Left ventricle myocardium inferior (tissue), 1 donor: ENCODE measurements at regions not wholly inside any gene's neighbourhood (a gene's known extent, or its start where the extent isn't known, plus 50 kb on each side); places are given as distances from the start of the nearest gene placed in this dataset.

Experiments
- DNase-seq: peaks from one replicate; pipeline ENCODE4 v3.0.0-alpha.2; 2020
- H3K27ac ChIP-seq: fragments of 200-600 bp; replicated peaks from 2 replicates; pipeline ENCODE4 v1.8.0; 2021
- H3K27me3 ChIP-seq: fragments of 200-600 bp; 2 replicates; pipeline ENCODE4 v1.8.0; 2021; ENCODE audit warnings: low read depth
- H3K36me3 ChIP-seq: fragments of 200-600 bp; 2 replicates; pipeline ENCODE4 v1.8.0; 2021
- H3K4me1 ChIP-seq: fragments of 200-600 bp; 2 replicates; pipeline ENCODE4 v1.8.0; 2021
- H3K4me3 ChIP-seq: fragments of 200-600 bp; 2 replicates; pipeline ENCODE4 v1.8.0; 2021; ENCODE audit warnings: mild to moderate bottlenecking, moderate library complexity
- H3K9me3 ChIP-seq: fragments of 200-600 bp; replicated peaks from 2 replicates; pipeline ENCODE4 v1.8.0; 2021
- CTCF ChIP-seq: fragments of 200-600 bp; IDR thresholded peaks from 2 replicates; pipeline ENCODE4 v1.8.0; 2021; ENCODE audit warnings: antibody characterized with exemption, mild to moderate bottlenecking, borderline replicate concordance
- intact Hi-C: fragments of 100-400 bp; cut with micrococcal nuclease; formaldehyde crosslinking; loops from one replicate; pipeline ENCODE4 v1.11.0; 2022
- donor health status: DM: no; HTN: yes; CAD: no; lungs with severe emphysema.

GRCh38 chr12:74885775-74886174, 323.9 kb downstream of the KCNC2 start:
- Histone ChIP-seq H3K4me3 (no peak overlapping the region), H3K9me3 (peaks cover 3% of the 10 kb centered on the region), H3K27ac (no peak overlapping the region), H3K4me1 (peaks cover 8% of the 10 kb centered on the region), H3K36me3 (no peaks in the 10 kb centered on the region), H3K27me3 (no peaks in the 10 kb centered on the region)
- intact Hi-C loops, result no loop called here
- no peak for TF ChIP-seq CTCF
- DNase-seq, result no peak

- H3K27me3 ChIP-seq, result no peaks in the 10 kb centered on the region
- H3K4me3 ChIP-seq, result no peak overlapping the region
- no peak for DNase-seq
- peaks cover 8% of the 10 kb centered on the region for H3K4me1 ChIP-seq
- H3K27ac ChIP-seq, result no peak overlapping the region
- no peaks in the 10 kb centered on the region for H3K36me3 ChIP-seq
- no peaks in the 10 kb centered on the region for H3K9me3 ChIP-seq
- TF ChIP-seq CTCF, result no peak
- intact Hi-C loops, result no loop called here
Measured at GRCh38 chr12:74889073-74889472, 320.6 kb downstream of the KCNC2 start.

DNA sequence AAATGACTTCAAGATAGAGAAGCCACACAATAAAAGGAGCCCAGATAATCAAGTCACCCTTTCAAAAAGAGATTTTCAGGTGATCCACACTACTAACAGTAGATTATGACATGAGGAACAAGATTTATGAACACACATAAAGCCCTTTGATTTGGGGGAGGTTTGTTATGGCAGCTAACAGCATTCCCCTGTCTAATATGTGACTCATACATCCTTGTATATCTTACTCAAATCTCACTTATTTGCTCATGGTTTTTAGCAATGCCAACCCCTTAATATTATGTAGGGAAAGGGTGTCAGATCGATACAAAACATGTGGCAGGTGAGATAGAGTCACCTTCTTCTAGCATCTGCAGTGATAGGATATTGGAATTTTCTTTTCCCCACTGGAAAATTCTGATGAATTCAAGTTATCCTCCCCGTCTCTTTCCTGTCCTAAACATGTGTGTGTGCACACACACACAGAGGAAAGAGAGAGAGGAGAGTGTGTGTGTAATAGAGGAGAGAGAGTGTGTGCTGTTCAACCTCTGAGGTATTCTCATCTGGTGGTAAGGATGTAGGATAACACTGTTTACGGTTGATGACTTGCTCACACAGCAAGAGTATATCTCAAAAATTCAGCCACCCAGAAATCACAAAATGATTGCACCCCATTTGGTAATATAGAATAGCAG, 319.9 kb downstream of the KCNC2 start:
- Histone ChIP-seq H3K27ac (no peak overlapping the region), H3K27me3 (no peaks in the 10 kb centered on the region), H3K9me3 (no peaks in the 10 kb centered on the region), H3K4me1 (peaks cover 8% of the 10 kb centered on the region), H3K4me3 (no peak overlapping the region), H3K36me3 (no peaks in the 10 kb centered on the region)
- no peak for DNase-seq
- intact Hi-C loops, result no loop called here
- TF ChIP-seq CTCF, result no peak

DNA sequence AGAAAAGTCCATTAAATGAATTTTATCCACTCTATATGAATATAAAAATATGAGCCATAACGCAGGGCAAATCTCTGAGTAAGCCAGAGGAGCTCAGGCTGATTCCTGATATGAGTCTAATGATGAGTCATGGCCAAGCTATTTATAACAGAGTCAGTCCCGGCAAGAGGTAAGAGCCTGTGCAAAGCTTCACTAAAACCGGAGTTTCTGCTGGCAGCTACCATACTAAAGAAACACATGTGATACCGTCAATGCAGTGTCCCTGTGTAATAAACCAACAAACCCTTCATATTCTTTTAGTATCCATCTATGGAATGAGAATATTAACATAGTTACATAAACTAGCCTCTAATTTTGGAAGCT, 319.4 kb downstream of the KCNC2 start:
- intact Hi-C loops, result no loop called here
- no peak for DNase-seq
- no peaks in the 10 kb centered on the region for H3K9me3 ChIP-seq
- TF ChIP-seq CTCF, result no peak
- H3K4me3 ChIP-seq, result no peak overlapping the region
- H3K27me3 ChIP-seq, result no peaks in the 10 kb centered on the region
- no peak overlapping the region for H3K27ac ChIP-seq
- H3K4me1 ChIP-seq, result peaks cover 8% of the 10 kb centered on the region
- H3K36me3 ChIP-seq, result no peaks in the 10 kb centered on the region

DNA sequence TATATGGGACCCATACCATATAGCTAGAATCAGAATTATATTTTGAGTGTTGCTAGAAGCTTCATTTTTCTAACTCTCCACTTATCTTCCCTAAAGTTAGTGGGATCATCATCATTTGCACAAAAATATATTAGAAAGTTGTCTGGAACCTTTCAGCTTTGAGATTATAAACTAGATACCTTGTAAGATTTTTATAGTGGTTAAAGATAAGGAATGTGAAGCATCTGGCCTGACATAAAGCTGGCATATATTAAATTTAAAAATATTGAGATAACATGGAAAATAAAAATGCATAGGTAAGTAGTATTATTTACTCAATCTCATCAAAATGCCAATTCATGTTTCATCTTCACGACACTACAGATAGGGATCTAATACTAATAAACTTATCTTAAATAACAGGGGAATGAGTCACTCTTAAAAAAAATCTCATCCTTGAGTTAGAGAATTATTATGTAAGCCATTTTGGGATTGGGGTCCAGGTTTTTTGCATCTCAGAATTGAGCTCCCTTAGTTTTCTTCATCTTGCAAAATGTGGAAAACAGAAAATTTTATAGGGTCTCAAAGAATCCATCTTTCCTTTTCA, 318.5 kb downstream of the KCNC2 start:
- H3K4me3 ChIP-seq, result no peak overlapping the region
- no peak for DNase-seq
- TF ChIP-seq CTCF, result no peak
- H3K27me3 ChIP-seq, result no peaks in the 10 kb centered on the region
- no peaks in the 10 kb centered on the region for H3K36me3 ChIP-seq
- peaks cover 8% of the 10 kb centered on the region for H3K4me1 ChIP-seq
- intact Hi-C loops, result no loop called here
- no peak overlapping the region for H3K27ac ChIP-seq
- no peaks in the 10 kb centered on the region for H3K9me3 ChIP-seq
